Coronary artery (tissue), 2 donors: ENCODE measurements at regions not wholly inside any gene's neighbourhood (a gene's known extent, or its start where the extent isn't known, plus 50 kb on each side); places are given as distances from the start of the nearest gene placed in this dataset.

ENCODE experiments used
- DNase-seq: peaks from one replicate; pipeline ENCODE4 v3.0.0-alpha.2; 2017; ENCODE audit warnings: low spot score
- H3K27ac ChIP-seq, 2 donors: fragments of 200-600 bp; sonication (generic); one replicate each; pipeline ENCODE4 v1.5.1; 2016 to 2019
- H3K4me3 ChIP-seq: fragments of 200-600 bp; sonication (generic); 2 replicates; pipeline ENCODE4 v1.5.1; 2016; ENCODE audit warnings: mild to moderate bottlenecking, moderate library complexity
- TF ChIP-seq, protein P1 (sequence below): fragments of 200-600 bp; sonication (generic); IDR thresholded peaks from one replicate; pipeline ENCODE4 v1.5.1; 2019; ENCODE audit warnings: antibody characterized with exemption

DNA sequence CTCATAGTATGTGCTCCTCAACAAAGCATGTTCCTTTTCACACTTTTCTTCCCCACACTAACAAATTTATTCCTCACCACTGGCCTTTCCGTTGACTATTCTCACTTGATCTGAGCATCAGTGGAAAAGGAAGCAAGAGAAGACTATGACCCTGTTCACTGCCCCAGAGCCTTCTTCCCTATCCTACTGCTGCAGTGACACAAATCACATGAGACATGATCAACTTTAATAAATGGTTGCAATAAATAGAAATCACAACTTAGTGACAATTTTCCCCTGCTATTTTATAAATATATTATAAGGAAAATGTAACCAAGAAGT, 438.7 kb upstream of the SOX9 start:
- no peak overlapping the region for H3K27ac ChIP-seq
- TF ChIP-seq, protein P1, sequence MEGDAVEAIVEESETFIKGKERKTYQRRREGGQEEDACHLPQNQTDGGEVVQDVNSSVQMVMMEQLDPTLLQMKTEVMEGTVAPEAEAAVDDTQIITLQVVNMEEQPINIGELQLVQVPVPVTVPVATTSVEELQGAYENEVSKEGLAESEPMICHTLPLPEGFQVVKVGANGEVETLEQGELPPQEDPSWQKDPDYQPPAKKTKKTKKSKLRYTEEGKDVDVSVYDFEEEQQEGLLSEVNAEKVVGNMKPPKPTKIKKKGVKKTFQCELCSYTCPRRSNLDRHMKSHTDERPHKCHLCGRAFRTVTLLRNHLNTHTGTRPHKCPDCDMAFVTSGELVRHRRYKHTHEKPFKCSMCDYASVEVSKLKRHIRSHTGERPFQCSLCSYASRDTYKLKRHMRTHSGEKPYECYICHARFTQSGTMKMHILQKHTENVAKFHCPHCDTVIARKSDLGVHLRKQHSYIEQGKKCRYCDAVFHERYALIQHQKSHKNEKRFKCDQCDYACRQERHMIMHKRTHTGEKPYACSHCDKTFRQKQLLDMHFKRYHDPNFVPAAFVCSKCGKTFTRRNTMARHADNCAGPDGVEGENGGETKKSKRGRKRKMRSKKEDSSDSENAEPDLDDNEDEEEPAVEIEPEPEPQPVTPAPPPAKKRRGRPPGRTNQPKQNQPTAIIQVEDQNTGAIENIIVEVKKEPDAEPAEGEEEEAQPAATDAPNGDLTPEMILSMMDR: no peak
- no peak for DNase-seq

DNA sequence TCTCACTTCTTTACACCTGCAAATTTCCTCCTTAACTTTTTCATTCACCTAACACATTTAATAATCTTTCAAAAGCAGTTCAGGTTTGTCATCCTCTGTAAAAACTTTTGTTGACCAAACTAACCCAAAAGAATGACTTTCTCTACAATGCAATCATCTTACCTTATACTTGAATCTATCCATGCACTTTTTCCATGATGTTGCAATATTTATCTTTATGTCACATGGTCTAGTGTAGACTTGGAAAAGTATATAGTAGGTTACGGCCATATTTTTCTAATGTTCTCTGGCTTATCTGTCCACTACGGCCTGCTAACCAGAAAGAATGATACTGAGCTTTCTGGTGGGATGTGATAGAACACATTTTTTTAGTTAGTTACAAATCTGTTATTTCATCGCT, 431.0 kb upstream of the SOX9 start:
- no peak for DNase-seq
- Histone ChIP-seq H3K27ac (no peak overlapping the region), H3K4me3 (no peak overlapping the region)
- TF ChIP-seq, protein P1: no peak

More for the DNA sequence above, 438.7 kb upstream of the SOX9 start:
- H3K4me3 ChIP-seq: no peak overlapping the region

DNA sequence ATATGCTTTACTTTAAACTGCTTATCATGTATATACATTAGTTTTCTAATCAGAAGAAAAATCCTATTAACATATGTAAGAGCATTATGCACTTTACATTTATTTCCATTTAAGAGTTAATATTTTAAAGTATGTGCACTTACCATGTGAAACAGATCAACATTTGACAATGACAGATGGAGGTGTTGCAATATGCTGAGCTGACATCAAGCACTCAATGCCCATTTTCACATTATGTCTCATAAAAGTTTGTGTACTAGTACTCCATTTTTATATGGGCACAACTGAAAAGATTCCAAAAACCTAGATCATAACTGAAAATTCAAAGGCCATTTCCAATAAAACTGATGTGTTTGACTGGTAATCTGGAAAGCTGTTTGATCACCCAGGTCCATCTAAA, 420.9 kb upstream of the SOX9 start:
- TF ChIP-seq, protein P1: no peak

DNA sequence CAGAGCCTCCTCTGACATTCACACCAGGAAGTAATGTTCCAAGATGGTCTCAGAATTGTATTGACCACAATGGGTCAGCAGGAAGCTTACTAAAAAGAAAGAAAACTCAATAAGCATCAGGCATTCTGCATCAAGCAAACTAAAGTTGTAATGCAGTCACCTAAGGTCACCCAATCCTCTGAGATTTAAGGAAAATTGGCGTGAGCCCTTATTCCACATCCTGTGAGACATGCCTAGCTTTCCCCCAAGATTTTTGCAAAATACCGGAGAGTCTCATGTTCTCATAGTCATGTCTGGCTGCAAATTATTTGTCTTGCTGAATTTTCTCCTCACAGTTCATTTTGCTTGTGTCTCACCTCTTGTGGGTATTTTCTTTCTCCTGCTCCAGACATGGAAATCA, 417.1 kb upstream of the SOX9 start:
- TF ChIP-seq, protein P1: no peak
- Histone ChIP-seq H3K27ac (no peak overlapping the region), H3K4me3 (no peak overlapping the region)
- no peak for DNase-seq

More for the DNA sequence above, 420.9 kb upstream of the SOX9 start:
- no peak overlapping the region for H3K27ac ChIP-seq
- DNase-seq: no peak
- no peak overlapping the region for H3K4me3 ChIP-seq

- Histone ChIP-seq H3K27ac (no peak overlapping the region), H3K4me3 (no peak overlapping the region)
- TF ChIP-seq, protein P1: no peak
- DNase-seq: no peak
These were observed 411.4 kb upstream of the SOX9 start for GRCh38 chr17:71709271-71709890.

DNA sequence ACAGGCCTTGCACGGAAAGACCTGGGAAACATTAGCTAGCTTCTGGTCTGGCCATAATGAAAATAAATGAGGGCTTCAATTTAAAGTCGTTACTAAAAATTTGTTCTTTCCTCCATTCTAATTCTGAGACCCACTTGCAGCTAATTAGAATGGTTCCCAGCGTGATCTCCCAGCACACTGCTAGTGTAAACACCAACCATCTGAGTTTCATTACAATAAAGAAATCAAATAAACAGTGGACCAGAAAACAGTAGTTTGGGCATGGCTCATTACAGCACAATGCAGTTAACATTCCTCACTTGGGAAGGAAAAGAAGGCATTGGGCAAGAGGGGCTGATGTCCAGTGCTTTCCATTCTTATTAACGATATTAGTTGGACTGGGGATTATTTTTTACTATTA, 410.9 kb upstream of the SOX9 start:
- Histone ChIP-seq H3K27ac (no peak overlapping the region), H3K4me3 (no peak overlapping the region)
- TF ChIP-seq, protein P1: no peak
- no peak for DNase-seq

GRCh38 chr17:71710816-71711215, 410.0 kb upstream of the SOX9 start:
- no peak overlapping the region for H3K27ac ChIP-seq
- TF ChIP-seq, protein P1: no peak
- H3K4me3 ChIP-seq: no peak overlapping the region
- DNase-seq: no peak
